Gastrocnemius medialis (tissue), 4 donors: ENCODE measurements at regions not wholly inside any gene's neighbourhood (a gene's known extent, or its start where the extent isn't known, plus 50 kb on each side); places are given as distances from the start of the nearest gene placed in this dataset.

ENCODE experiments used
- ATAC-seq, 2 donors: fragments of 150-250 bp; one replicate each; pipeline ENCODE4 v1.9.1; 2016
- DNase-seq, 2 donors: peaks; one replicate each; pipeline ENCODE4 v3.0.0-alpha.2; 2019
- H3K27ac ChIP-seq, 4 donors: fragments of 200-600 bp; sonication (generic); 1 replicate in 1 of 4; 2 replicates in 3 of 4; pipeline ENCODE4 v1.5.1; 2016 to 2018; ENCODE audit warnings: mild to moderate bottlenecking in 2 of 4, moderate library complexity in 1 of 4
- H3K27me3 ChIP-seq, 3 donors: fragments of 200-600 bp; sonication (generic) in 2 of 3; 1 replicate in 1 of 3; 2 replicates in 2 of 3; pipeline versions ENCODE4 v1.5.1 to v1.6.0; 2016 to 2019; ENCODE audit warnings: mild to moderate bottlenecking in 1 of 3, moderate library complexity in 1 of 3
- H3K36me3 ChIP-seq, 2 donors: fragments of 200-600 bp; sonication (generic) in 1 of 2; one replicate each; pipeline ENCODE4 v1.5.1; 2017 to 2018
- H3K4me1 ChIP-seq, 2 donors: fragments of 200-600 bp; sonication (generic) in 1 of 2; one replicate each; pipeline ENCODE4 v1.5.1; 2016 to 2017; ENCODE audit warnings: mild to moderate bottlenecking in 2 of 2
- H3K4me3 ChIP-seq, 4 donors: fragments of 200-600 bp; sonication (generic) in 3 of 4; 1 replicate in 1 of 4; 2 replicates in 3 of 4; pipeline ENCODE4 v1.5.1; 2016 to 2019; ENCODE audit warnings: mild to moderate bottlenecking in 2 of 4
- H3K9me3 ChIP-seq, 3 donors: fragments of 200-600 bp; sonication (generic) in 2 of 3; 1 replicate in 1 of 3; 2 replicates in 2 of 3; pipeline ENCODE4 v1.5.1; 2016 to 2019
- POLR2A ChIP-seq, 2 donors: fragments of 450-650 bp; IDR thresholded peaks; one replicate each; pipeline ENCODE4 v1.6.1; 2017; ENCODE audit warnings: antibody characterized with exemption in 2 of 2, mild to moderate bottlenecking in 2 of 2, moderate library complexity in 2 of 2
- in situ Hi-C, 4 donors: fragments of 200-750 bp; cut with MboI; loops; one replicate each; pipeline versions ENCODE4 v1.15.0 to v1.8.0; 2017; ENCODE audit warnings: low sequenced_read_pairs in 4 of 4
- intact Hi-C: fragments of 100-400 bp; cut with DNase I; formaldehyde crosslinking; loops from one replicate; pipeline ENCODE4 v1.15.1; 2023; ENCODE audit warnings: low total_unique reads
- TF ChIP-seq, protein P1 (sequence below), 5 experiments: fragments of 450-650 bp in 3 of 5; fragments of 200-600 bp in 2 of 5; sonication (generic) in 2 of 5; IDR thresholded peaks in 4 of 5; conservative IDR thresholded peaks in 1 of 5; 1 replicate in 4 of 5; 2 replicates in 1 of 5; pipeline ENCODE4 v1.5.1; 2016 to 2019; ENCODE audit warnings: antibody characterized with exemption in 5 of 5, mild to moderate bottlenecking in 3 of 5, moderate library complexity in 3 of 5

DNA sequence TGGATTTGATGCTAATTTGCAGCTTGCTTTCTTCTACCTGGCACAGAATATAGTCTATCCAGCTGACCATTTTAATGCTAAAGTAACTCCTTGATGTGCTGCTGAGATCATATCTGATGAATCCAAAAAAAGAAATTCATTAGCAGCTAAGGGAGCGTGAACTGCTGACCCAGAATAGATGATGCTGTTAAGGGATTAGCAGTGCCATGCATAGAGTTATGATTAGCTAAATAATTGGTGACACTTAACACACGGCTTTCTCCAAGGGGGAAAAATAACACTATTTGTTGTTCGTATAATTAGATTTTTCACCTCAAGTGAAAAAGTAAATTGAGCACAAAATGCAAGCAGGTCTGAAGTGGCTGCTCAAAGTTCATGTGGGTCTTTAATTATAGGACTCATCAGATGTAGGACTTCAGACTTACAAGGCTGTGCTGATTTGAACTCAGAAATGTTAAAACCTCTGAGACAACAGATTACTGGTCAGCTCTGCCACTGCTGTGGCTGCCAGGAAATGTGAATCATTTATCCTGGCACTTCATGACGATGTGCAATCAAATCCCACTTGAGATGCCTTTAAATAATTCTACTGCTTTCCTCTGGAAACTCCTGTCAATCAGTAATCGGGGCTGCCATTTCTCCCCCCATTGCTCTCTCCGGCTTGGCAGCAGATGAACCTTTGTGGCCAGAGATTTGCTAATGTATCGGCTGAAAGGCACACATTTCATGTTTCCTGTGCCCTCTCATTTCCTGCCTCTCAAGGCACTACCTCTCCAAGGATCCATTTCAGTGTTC is 291.6 kb upstream of the C9orf72 start:
- in situ Hi-C loops (loop anchor here in 1 of 4 donors (25.0 kb wide), 1 partner anchor 103 kb away; no protein-coding TSS in a partner anchor), intact Hi-C loops (no loop called here)
- Histone ChIP-seq H3K4me3 (no peak overlapping the region), H3K27ac (no peak overlapping the region), H3K36me3 (no peaks in the 10 kb centered on the region), H3K9me3 (no peaks in the 10 kb centered on the region), H3K27me3 (no peaks in the 10 kb centered on the region), H3K4me1 (no peaks in the 10 kb centered on the region)
- ATAC-seq (no peak), DNase-seq (no peak)
- TF ChIP-seq, protein P1, sequence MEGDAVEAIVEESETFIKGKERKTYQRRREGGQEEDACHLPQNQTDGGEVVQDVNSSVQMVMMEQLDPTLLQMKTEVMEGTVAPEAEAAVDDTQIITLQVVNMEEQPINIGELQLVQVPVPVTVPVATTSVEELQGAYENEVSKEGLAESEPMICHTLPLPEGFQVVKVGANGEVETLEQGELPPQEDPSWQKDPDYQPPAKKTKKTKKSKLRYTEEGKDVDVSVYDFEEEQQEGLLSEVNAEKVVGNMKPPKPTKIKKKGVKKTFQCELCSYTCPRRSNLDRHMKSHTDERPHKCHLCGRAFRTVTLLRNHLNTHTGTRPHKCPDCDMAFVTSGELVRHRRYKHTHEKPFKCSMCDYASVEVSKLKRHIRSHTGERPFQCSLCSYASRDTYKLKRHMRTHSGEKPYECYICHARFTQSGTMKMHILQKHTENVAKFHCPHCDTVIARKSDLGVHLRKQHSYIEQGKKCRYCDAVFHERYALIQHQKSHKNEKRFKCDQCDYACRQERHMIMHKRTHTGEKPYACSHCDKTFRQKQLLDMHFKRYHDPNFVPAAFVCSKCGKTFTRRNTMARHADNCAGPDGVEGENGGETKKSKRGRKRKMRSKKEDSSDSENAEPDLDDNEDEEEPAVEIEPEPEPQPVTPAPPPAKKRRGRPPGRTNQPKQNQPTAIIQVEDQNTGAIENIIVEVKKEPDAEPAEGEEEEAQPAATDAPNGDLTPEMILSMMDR (IDR thresholded peaks at IDR 0.05 in 4 of 5, conservative IDR thresholded peaks at IDR 0.05 in 1 of 5), result no peak
- TF ChIP-seq POLR2A (IDR thresholded peaks at IDR 0.05), result no peak

DNA sequence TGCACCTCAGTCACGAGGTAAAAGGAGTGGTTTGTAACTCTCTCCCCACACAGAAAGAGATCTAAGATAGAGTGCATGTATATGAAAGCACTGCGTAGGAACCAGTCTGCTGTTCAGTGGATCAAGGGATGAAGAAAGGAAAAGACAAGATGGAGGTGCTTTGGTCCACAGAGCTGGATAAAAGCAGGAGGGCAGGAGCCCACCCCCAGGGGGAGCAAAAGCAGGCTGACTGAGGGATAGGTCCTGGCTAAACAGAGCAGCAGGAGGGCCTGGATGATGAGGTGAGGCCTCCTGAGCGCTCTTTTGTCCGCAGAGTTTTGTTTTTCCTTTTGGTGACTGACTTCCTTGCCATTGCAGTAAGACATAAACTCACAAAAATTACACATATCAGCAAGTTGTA is 293.5 kb upstream of the C9orf72 start:
- ATAC-seq (no peak), DNase-seq (no peak)
- Histone ChIP-seq H3K36me3 (no peaks in the 10 kb centered on the region), H3K27me3 (no peaks in the 10 kb centered on the region), H3K9me3 (no peaks in the 10 kb centered on the region), H3K4me1 (no peaks in the 10 kb centered on the region), H3K4me3 (no peak overlapping the region), H3K27ac (no peak overlapping the region)
- TF ChIP-seq, protein P1 (IDR thresholded peaks at IDR 0.05 in 4 of 5, conservative IDR thresholded peaks at IDR 0.05 in 1 of 5), result no peak
- no peak for TF ChIP-seq POLR2A (IDR thresholded peaks at IDR 0.05)
- intact Hi-C loops (no loop called here), in situ Hi-C loops (loop anchor here in 1 of 4 donors (25.0 kb wide), 1 partner anchor 104 kb away; no protein-coding TSS in a partner anchor)

DNA sequence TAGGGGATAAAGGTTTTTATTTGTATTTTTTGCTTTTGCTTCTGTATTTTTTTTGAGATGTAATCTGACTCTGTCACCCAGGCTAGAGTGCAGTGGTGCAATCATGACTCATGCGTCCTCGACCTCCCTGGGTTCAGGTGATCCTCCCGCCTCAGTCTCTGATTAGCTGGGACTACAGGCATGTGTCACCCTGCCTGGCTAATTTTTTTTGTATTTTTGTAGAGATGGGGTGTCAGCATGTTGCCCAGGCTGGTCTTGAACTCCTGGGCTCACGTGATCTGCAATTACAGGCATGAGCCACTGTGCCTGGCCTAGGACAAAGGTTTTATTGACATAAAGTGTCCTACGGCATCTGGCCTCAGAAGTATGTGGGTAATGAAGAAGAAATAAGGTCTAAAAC is 297.1 kb upstream of the C9orf72 start:
- intact Hi-C loops, result no loop called here
- Histone ChIP-seq H3K27me3 (no peaks in the 10 kb centered on the region), H3K4me1 (no peaks in the 10 kb centered on the region), H3K9me3 (no peaks in the 10 kb centered on the region), H3K36me3 (no peaks in the 10 kb centered on the region), H3K4me3 (no peak overlapping the region), H3K27ac (no peak overlapping the region)
- TF ChIP-seq, protein P1 (IDR thresholded peaks at IDR 0.05 in 4 of 5, conservative IDR thresholded peaks at IDR 0.05 in 1 of 5), result no peak
- no peak for TF ChIP-seq POLR2A (IDR thresholded peaks at IDR 0.05)
- ATAC-seq (no peak), DNase-seq (no peak)
- in situ Hi-C loops, result loop anchor here in 2 of 4 donors (10.0 to 25.0 kb wide), 2 partner anchors 46 to 108 kb away; no protein-coding TSS in a partner anchor

DNA sequence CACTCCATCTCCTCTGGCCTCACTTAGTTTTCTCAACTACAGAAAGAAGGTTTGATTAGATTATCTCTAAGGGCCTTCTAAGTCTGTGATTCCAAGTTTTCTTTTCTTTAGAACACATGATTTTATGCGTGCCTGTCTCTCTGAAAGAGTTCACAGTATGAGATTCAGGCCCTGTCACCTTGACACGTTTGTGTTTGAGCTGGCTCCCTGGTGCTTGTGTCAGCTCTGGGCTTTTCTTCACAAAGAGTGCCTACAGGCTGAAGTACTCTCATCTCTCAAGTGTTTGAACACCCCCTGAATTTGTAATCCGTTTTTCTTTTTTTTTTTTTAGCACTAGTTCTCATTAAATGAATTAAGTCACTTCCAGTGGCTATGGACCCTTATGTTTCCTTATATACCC is 306.9 kb upstream of the C9orf72 start:
- Histone ChIP-seq H3K9me3 (no peaks in the 10 kb centered on the region), H3K36me3 (no peaks in the 10 kb centered on the region), H3K4me1 (no peaks in the 10 kb centered on the region), H3K27me3 (no peaks in the 10 kb centered on the region), H3K27ac (no peak overlapping the region), H3K4me3 (no peak overlapping the region)
- no peak for TF ChIP-seq POLR2A (IDR thresholded peaks at IDR 0.05)
- TF ChIP-seq, protein P1 (IDR thresholded peaks at IDR 0.05 in 4 of 5, conservative IDR thresholded peaks at IDR 0.05 in 1 of 5), result no peak
- no peak for ATAC-seq
- in situ Hi-C loops, result no loop called here
- no peak for DNase-seq
- intact Hi-C loops, result no loop called here
